GM21786 (cell line): ENCODE measurements at regions not wholly inside any gene's neighbourhood (a gene's known extent, or its start where the extent isn't known, plus 50 kb on each side); places are given as distances from the start of the nearest gene placed in this dataset.

ENCODE experiments used
- ATAC-seq: cut with Tn5 transposase; IDR thresholded peaks from one replicate; pipeline ENCODE4 v1.9.1; 2021; ENCODE audit not compliant: unreplicated experiment

DNA sequence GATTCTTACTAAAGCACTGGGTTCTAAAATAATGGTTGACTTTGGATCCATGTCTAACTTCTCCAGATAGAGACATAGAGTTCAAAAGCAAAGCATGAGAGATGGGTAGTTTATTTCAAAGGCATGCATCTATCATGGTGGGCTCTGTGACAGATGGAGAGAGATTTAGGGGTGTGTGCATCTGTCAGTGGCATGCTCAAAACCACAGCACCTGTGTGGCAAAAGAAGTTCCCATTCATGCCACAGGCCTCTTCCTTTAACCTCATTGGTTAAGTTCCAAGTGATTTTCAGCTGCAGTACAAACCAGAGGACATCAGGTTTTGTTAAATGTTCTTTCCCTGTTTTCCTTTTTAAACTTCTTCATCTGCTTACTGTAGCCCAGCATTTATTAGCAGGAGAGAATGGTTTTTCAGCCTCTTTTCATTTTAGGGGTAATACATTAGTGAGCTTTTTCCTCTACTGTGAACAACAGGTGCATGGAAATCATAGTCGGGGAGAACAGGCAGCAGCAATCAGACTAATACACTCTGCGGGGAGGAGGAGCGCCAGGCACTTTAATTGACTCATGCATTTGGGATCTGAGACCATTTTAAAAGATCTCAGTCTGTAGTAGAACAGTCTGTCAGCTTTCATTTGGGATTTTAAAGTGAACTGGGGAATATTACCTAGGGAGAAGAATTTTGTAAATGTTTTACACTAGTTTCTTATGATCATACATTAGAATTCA, 52.4 kb upstream of the UPP2 start:
- ATAC-seq: no peak

DNA sequence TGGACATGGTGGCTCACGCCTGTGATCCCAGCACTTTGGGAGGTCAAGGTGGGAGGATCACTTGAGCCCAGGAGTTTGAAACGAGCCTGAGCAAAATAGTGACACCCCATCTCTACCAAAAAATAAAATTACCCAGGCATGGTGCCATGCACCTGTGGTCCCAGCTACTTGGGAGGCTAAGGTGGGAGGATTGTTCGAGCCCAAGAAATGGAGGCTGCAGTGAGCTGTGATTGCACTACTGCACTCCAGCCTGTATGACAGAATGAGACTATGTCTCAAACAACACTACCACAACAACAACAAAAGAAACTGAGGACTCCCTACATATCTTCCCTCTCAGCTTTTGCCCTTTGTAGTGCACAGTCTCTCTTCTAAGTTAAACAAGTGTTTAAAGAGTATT, 53.3 kb upstream of the UPP2 start:
- ATAC-seq: no peak

- no peak for ATAC-seq
These were observed 54.5 kb upstream of the UPP2 start for GRCh38 chr2:158047156-158047611.

DNA sequence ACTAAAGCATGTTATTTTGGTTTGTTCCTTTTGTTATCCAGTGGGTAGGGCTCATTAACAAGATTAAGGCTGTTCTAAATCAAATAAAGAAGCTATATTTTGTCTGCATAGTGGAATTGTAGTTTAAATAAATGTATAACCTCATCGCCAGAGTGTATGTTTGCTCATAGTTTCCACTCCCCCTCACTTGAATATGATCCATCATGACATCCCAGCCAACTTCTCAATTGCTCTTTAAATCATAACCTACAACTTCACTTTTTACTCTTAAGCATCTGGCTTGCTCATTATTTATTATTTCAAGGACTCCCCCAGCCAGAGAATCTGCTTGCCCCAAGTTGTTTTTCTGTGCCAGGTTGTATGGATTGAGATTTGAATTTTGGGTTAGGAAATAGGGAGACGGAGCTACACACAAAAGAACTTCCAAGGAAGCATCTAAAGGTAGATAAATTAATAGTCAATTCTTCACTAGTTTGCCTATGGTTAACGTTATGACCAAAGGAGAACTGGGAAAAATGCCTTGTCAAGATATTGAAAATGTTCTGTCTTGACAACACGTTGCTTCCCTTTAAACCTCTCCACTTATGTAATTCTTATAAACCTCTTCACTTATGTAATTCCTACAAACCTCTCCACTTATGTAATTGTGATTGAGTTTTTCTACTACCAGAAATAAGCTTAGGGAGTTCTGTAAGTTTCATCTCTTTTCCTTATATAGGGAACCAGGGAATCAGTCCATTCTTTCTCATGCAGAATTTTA, 55.4 kb upstream of the UPP2 start:
- ATAC-seq: no peak

GRCh38 chr2:158045362-158045761, 56.3 kb upstream of the UPP2 start:
- no peak for ATAC-seq

DNA sequence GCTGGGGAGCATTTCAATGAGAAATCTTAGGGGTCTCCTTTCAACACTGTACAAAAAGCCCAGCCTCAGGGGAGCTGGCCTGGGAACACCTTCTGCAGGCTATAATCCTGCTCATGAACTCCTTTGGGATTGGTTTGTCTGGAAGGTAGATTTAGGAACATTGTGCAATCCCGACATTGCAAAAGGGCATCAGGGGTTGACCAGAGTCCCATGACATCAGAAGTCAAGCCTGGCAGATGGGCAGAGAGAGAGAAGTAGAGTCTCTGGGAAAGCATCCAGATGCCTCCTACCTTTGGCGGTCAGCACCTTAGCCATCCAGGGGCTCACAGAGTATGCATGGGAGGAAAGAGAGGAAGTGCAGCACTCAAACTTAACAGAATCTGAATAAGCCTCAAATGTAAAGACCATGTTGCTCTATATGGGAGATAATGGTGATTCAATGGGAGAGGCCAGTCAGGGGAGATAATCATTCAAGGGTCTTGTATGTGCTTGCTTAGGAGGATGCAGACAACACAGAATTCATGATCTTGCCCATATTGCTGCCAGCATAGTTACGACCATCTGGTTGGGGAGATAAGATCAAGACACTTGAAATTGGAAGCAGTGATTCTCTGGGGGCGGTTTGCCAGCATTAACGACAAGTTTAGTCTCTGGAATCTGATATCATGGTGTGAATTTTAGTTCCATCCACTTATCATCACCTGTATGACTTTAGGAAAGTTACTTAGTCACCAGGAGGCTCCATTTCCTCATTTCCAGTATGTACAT, 58.3 kb upstream of the UPP2 start:
- no peak for ATAC-seq

DNA sequence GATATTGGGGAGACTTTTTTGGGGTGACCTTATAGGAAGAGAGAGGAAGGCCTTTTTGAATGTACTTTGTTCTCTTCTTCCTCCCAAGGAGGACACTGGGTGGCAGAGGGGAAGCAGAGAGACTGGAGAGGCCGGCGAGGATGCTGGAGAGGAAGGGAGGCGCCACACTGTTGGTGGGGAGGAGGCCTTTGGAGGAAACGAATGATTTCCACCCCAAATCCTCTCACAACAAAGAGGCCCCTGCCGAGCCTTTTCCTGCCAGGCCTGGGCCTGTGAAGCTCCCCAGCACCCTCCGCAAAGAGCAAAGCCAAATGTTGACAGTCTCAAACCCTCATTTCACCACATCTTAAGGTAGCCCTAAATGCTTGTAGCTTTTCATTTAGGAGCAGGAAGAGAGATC, 59.0 kb upstream of the UPP2 start:
- no peak for ATAC-seq

DNA sequence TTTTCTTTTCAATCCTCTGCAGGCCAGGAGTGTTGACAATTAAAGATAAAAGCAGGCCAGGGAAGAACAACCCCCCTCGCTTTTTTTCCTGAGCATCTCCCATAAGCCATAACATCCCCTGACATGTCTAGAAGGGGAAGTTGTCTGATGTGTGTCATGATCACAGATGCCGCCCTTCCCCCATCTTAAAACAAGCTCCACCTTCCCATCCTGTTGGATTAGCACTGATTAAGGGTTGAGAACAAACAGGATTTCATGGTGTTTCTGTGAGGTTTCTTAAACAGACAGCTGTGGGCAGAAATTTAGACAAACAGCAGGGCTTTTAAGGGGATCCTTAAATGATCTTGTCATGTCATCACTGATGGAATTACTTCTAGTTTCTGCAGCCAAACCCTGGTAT, 59.4 kb upstream of the UPP2 start:
- ATAC-seq: no peak

- no peak for ATAC-seq
These were observed 60.3 kb upstream of the UPP2 start for GRCh38 chr2:158041400-158041799.

DNA sequence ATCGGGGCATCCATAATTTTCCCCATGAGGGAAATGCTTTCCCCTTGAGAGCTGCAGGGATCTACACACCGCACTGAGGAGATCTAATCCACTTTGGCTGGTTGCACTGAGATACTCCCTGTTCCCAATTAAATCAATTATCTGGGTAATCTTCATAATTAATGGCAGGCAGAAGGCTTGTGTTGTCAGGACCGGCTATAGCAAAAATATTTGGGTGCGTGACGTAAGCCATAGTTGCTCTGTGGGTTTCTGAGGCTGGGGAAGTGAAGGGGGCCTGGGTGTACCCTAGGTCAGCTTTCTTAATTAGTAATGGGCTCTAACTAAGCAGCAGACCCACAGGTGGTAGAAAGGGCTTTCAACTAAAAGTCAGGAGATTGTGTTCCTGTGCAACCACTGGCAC, 62.8 kb upstream of the UPP2 start:
- ATAC-seq: no peak

GRCh38 chr2:158034198-158034866, 67.3 kb upstream of the UPP2 start:
- no peak for ATAC-seq

DNA sequence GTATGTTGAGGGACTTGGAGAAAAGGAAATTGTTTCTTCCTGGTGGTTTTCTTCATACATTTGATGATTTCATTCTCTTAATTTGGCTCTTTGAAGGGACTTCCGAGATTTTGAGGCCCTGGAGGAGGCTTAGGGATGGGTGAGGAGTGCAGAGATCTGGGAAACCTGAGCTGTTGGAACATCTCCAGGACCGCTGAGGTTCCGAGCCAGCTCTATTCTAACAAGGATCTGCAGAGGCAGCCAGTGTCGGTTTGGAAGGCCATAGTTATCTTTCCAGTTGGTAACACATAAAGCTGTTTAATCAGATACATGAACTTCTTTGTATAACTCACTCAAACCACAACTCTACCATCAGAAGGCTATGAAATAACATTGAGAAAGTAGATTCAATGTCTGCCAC, 70.3 kb upstream of the UPP2 start:
- ATAC-seq: no peak

DNA sequence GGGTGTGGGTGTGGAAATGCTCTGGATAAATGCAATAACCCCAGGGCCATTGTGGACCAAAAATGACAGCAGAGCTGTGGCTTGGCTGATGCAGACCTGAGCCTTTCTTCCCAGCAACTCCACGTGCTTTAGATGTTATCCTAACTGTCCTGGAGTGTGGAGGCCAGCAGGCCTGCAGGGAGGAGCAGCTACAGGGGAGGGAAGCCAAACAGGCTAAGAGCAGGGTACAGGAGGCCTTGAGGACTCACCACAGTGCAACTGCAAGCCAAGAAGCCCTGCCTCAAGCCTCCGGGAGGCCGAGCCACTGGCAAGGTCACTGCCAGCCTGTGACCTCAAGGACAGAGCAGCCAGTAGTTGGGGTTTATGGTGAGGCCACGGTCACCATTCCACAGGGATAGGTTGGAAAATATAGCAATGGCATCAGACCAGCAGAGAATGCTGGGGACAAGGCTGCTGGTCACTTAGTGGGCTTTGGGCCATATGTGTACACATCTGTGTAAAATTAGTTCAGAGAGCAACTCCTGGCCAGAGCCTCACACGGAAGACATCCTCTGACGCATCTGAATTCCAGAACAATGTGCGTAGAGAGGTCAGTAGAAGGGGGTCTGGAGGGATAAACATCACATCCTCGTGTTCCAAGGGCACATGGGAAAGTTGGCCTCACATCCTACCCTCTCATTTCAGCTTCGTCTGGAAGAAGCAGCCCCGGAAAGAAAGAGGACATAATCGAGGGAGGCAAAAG, 76.2 kb upstream of the UPP2 start:
- ATAC-seq: no peak

DNA sequence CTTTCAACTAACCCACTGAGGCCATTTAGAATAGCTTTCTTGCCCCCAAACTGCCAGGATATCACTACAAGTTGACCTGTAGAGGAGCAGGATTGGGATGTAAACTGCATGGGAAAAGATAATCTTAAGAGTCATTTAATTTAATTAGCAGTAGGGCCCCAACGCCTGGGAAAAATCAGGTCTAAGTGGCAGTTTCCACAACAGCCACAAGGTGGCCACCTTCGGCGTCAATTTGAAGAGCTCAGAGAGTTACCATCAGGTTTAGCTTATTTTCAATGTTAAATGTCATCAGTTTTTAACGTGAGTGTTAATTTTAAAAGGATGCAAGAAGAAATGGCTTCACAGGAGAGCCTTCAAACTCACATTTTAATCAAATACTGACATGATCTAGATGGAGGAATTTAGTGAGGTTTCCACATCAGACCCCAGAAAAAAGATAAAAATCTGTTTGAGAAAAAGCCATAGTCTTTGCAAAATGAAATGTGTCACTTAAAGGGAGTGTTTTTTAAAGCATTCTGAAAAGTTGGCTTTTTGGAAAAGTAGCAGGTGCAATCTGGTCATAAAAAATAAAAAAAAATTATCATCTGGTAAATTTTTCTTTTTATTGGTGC, 77.3 kb upstream of the UPP2 start:
- ATAC-seq: peak; percentile 77

GRCh38 chr2:158022888-158023287, 78.8 kb upstream of the UPP2 start:
- no peak for ATAC-seq

DNA sequence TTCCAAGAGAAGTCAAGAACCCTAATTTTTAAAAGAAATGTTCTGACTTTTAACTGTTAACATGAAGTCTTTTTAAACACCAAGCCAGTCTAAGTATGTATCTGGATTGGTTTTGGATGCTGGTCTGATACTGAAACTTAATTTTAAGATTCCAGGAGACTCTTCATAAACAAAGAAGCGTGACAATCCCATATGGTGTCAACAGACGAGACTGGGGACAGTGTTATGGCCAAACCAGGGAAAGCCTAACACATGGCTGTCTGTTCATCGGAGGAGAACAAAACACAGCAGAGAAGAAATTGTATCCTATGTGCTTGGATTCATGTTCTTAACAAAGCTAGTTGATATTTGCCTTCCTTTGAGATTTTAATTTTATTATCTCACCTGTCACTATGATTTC, 80.5 kb upstream of the UPP2 start:
- ATAC-seq: no peak

DNA sequence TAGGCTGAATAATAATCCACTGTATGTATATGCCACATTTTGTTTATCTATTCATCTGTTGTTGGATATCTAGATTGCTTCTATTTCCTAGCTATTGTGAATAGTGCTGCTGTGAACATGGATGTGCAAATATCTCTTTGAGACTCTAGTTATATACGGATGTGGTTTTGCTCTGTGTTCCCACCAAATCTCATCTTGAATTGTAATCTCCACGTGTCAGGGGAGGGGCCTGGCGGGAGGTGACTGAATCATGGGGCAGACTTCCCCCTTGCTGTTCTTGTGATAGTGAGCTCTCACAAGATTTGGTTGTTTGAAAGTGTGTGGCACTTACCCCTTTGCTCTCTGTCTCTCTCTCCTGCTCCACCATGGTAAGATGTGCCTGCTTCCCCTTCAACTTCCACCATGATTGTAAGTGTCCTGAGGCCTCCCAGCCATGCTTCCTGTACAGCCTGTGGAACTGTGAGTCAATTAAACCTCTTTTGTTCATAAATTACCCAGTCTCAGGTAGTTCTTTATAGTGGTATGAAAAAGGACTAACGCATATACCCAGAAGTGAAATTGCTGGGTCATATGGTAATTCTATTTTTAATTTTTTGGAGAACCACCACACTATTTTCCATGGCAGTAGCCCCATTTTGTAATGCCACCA, 86.1 kb upstream of the UPP2 start:
- no peak for ATAC-seq

GRCh38 chr2:158013891-158014290, 87.8 kb upstream of the UPP2 start:
- ATAC-seq: no peak

GRCh38 chr2:158011055-158011771, 90.5 kb upstream of the UPP2 start:
- ATAC-seq: no peak
